B cell (primary cell): ENCODE measurements at regions not wholly inside any gene's neighbourhood (a gene's known extent, or its start where the extent isn't known, plus 50 kb on each side); places are given as distances from the start of the nearest gene placed in this dataset.

ENCODE experiments used
- ATAC-seq: fragments of 200-7000 bp; cut with Tn5 transposase; one replicate; pipeline ENCODE4 v1.10.0; 2021; ENCODE audit warnings: low read depth, mild to moderate bottlenecking, moderate number of reproducible peaks, moderate library complexity
- CTCF ChIA-PET: fragments of 350-600 bp; sonication (Branson Sonifier 250); formaldehyde crosslinking; loops from one replicate; lab custom pipeline; 2021; ENCODE audit warnings: antibody characterized with exemption, inconsistent platforms; lab: Charles Lee
- POLR2A ChIA-PET: fragments of 350-600 bp; sonication (Branson Sonifier 250); formaldehyde crosslinking; loops from one replicate; lab custom pipeline; 2021; ENCODE audit warnings: antibody characterized with exemption; lab: Charles Lee
- DNase-seq: peaks from one replicate; pipeline ENCODE4 v3.0.0; 2013
- H2AFZ ChIP-seq: 2 replicates; pipeline ENCODE4 v1.6.1; 2012; ENCODE audit warnings: mild to moderate bottlenecking, low read depth, low read length; ENCODE audit not compliant: insufficient read depth, poor library complexity, severe bottlenecking
- H3K27ac ChIP-seq, 2 donors: 1 replicate in 1 of 2; 2 replicates in 1 of 2; pipeline ENCODE4 v1.5.1; 2012 to 2013; ENCODE audit warnings: low read length in 2 of 2, mild to moderate bottlenecking in 2 of 2, moderate library complexity in 1 of 2
- H3K27me3 ChIP-seq, 4 experiments: fragments of 200-600 bp in 1 of 4; sonication (generic) in 1 of 4; replicated peaks in 1 of 4; 1 replicate in 2 of 4; 2 replicates in 2 of 4; pipeline versions ENCODE4 v1.6.1 to v1.7.0; 2013 to 2016; ENCODE audit warnings: low read length in 3 of 4, mild to moderate bottlenecking in 2 of 4, mixed read lengths in 1 of 4, moderate library complexity in 1 of 4; ENCODE audit not compliant: insufficient read depth in 4 of 4, control insufficient read depth in 3 of 4; ENCODE audit errors: control extremely low read depth in 1 of 4
- H3K36me3 ChIP-seq, 2 experiments: replicated peaks in 1 of 2; 1 replicate in 1 of 2; 2 replicates in 1 of 2; pipeline versions ENCODE4 v1.6.1 to v1.7.1; 2013; ENCODE audit warnings: low read length in 1 of 2; ENCODE audit not compliant: insufficient read depth in 2 of 2, control insufficient read depth in 1 of 2; ENCODE audit errors: control extremely low read depth in 1 of 2, extremely low read depth in 1 of 2
- H3K4me1 ChIP-seq, 2 donors: fragments of 200-600 bp in 1 of 2; sonication (generic) in 1 of 2; 1 replicate in 1 of 2; 2 replicates in 1 of 2; pipeline versions ENCODE4 v1.5.1 to v1.6.1; 2013 to 2017; ENCODE audit warnings: low read length in 2 of 2; ENCODE audit not compliant: control insufficient read depth in 2 of 2, insufficient read depth in 2 of 2
- H3K4me2 ChIP-seq: replicated peaks from 2 replicates; pipeline ENCODE3; 2012; ENCODE audit warnings: mild to moderate bottlenecking, low read depth, low read length; ENCODE audit not compliant: poor library complexity, severe bottlenecking
- H3K4me3 ChIP-seq, 5 experiments: fragments of 200-600 bp in 1 of 5; sonication (generic) in 1 of 5; 1 replicate in 3 of 5; 2 replicates in 2 of 5; pipeline versions ENCODE4 v1.5.1 to v1.7.0; 2011 to 2016; ENCODE audit warnings: low read length in 4 of 5, mild to moderate bottlenecking in 4 of 5, low read depth in 2 of 5, control low read depth in 1 of 5, moderate library complexity in 1 of 5; ENCODE audit not compliant: insufficient read depth in 1 of 5; ENCODE audit errors: control extremely low read depth in 1 of 5, extremely low read depth in 1 of 5
- H3K79me2 ChIP-seq: fragments of 200-600 bp; sonication (generic); one replicate; pipeline ENCODE4 v1.6.0; 2016; ENCODE audit warnings: low read length; ENCODE audit not compliant: control insufficient read depth, insufficient read depth
- H3K9ac ChIP-seq: fragments of 200-600 bp; sonication (generic); 2 replicates; pipeline ENCODE4 v1.6.1; 2017; ENCODE audit warnings: mild to moderate bottlenecking, low read length, moderate library complexity
- H3K9me3 ChIP-seq, 3 donors: one replicate each; pipeline versions ENCODE4 v1.6.1 to v1.7.1; 2013; ENCODE audit warnings: low read length in 2 of 3; ENCODE audit not compliant: control insufficient read depth in 2 of 3, insufficient read depth in 1 of 3; ENCODE audit errors: control extremely low read depth in 1 of 3
- H4K20me1 ChIP-seq: 2 replicates; pipeline ENCODE4 v1.6.0; 2012; ENCODE audit warnings: mild to moderate bottlenecking, low read length; ENCODE audit not compliant: insufficient read depth, control insufficient read depth, poor library complexity, severe bottlenecking
- H3K27ac Mint-ChIP-seq: one replicate; pipeline ENCODE4 v1.8.0; 2021; ENCODE audit warnings: mixed read lengths
- H3K27me3 Mint-ChIP-seq: one replicate; pipeline ENCODE4 v1.8.0; 2021; ENCODE audit warnings: mixed read lengths
- H3K4me1 Mint-ChIP-seq: one replicate; pipeline ENCODE4 v1.8.0; 2021; ENCODE audit warnings: mixed read lengths
- H3K4me3 Mint-ChIP-seq: one replicate; pipeline ENCODE4 v1.8.0; 2021; ENCODE audit warnings: mixed read lengths
- H3K9me3 Mint-ChIP-seq: one replicate; pipeline ENCODE4 v1.8.0; 2022; ENCODE audit warnings: mixed read lengths; ENCODE audit not compliant: insufficient read depth
- CTCF ChIP-seq: fragments of 200-600 bp; IDR thresholded peaks from one replicate; pipeline ENCODE4 v1.8.0; 2022; ENCODE audit warnings: antibody characterized with exemption, mild to moderate bottlenecking
- EZH2 ChIP-seq: IDR thresholded peaks from 2 replicates; pipeline ENCODE4 v1.6.1; 2012; ENCODE audit warnings: borderline replicate concordance, low read depth, mild to moderate bottlenecking, moderate library complexity, low read length; ENCODE audit not compliant: insufficient read depth, poor library complexity, severe bottlenecking
- WGBS: methylation state at CpG from one replicate; pipeline ENCODE4 v1.1.5; 2013; ENCODE audit warnings: missing lambda C conversion rate; ENCODE audit not compliant: insufficient coverage; 5-methylcytosine and 5-hydroxymethylcytosine counted together
- intact Hi-C: fragments of 100-400 bp; cut with micrococcal nuclease; formaldehyde crosslinking; loops from one replicate; pipeline ENCODE4 v1.10.0; 2022

GRCh38 chr12:47326190-47326589 lies 246.4 kb upstream of the AMIGO2 start:
- Histone ChIP-seq H3K79me2 (no peaks in the 10 kb centered on the region), H3K36me3 (no peaks in the 10 kb centered on the region), H3K27ac (no peak overlapping the region), H3K27me3 (no peaks in the 10 kb centered on the region), H3K4me2 (no peak overlapping the region), H3K9ac (no peak overlapping the region), H2AFZ (peak overlapping the region; percentile 46), H3K9me3 (peaks cover 0 to 1% (median 0%) of the 10 kb centered on the region in 3 donors), H4K20me1 (no peaks in the 10 kb centered on the region), H3K4me1 (peaks cover 9% of the 10 kb centered on the region in 2 donors), H3K4me3 (no peak overlapping the region)
- Mint-ChIP-seq H3K9me3 (no peaks in the 10 kb centered on the region), H3K4me1 (peaks cover 18% of the 10 kb centered on the region), H3K4me3 (no peak overlapping the region), H3K27me3 (no peaks in the 10 kb centered on the region), H3K27ac (no peak overlapping the region)
- TF ChIP-seq EZH2 (no peak), CTCF (no peak)
- no peak for DNase-seq
- no peak for ATAC-seq
- intact Hi-C loops, result no loop called here
- CTCF ChIA-PET, result interaction anchor here (1.0 to 1.6 kb wide), 4 partner anchors 20 to 293 kb away, joined by 3 to 5 read pairs (median 4); no protein-coding TSS in a partner anchor
- POLR2A ChIA-PET, result interaction anchor here (0.7 kb wide), 1 partner anchor 1139 kb away, joined by 3 read pairs; no protein-coding TSS in a partner anchor
- 100% methylated on average over 3 of the region's 5 CpGs for WGBS

- peaks cover 19% of the 10 kb centered on the region for H3K4me1 Mint-ChIP-seq
- Histone ChIP-seq H3K79me2 (no peaks in the 10 kb centered on the region), H3K4me2 (no peak overlapping the region), H3K4me3 (no peak overlapping the region), H4K20me1 (no peaks in the 10 kb centered on the region), H2AFZ (no peak overlapping the region), H3K27me3 (no peaks in the 10 kb centered on the region), H3K27ac (no peak overlapping the region), H3K36me3 (no peaks in the 10 kb centered on the region), H3K9ac (no peak overlapping the region), H3K9me3 (peaks cover 0 to 4% (median 4%) of the 10 kb centered on the region in 3 donors), H3K4me1 (peaks cover 3 to 10% of the 10 kb centered on the region in 2 donors)
- H3K9me3 Mint-ChIP-seq, result no peaks in the 10 kb centered on the region
- no peak for ATAC-seq
- TF ChIP-seq CTCF, result no peak
- no peak for TF ChIP-seq EZH2
- no peak overlapping the region for H3K27ac Mint-ChIP-seq
- WGBS, result no CpG with 5 or more reads among the region's 2 CpGs
- intact Hi-C loops, result no loop called here
- DNase-seq, result no peak
- ChIA-PET CTCF (interaction anchor here (1.2 to 1.6 kb wide), 2 partner anchors 33 to 74 kb away, joined by 3 to 4 read pairs; no protein-coding TSS in a partner anchor), POLR2A (no interaction called here)
- no peaks in the 10 kb centered on the region for H3K27me3 Mint-ChIP-seq
- H3K4me3 Mint-ChIP-seq, result no peak overlapping the region
Measured at GRCh38 chr12:47323802-47324201, 244.0 kb upstream of the AMIGO2 start.
